Mesendoderm (in vitro differentiated cells): ENCODE measurements at regions not wholly inside any gene's neighbourhood (a gene's known extent, or its start where the extent isn't known, plus 50 kb on each side); places are given as distances from the start of the nearest gene placed in this dataset.

Experiments
- DNase-seq: peaks from one replicate; pipeline ENCODE4 v3.0.0; 2013
- H2AK5ac ChIP-seq: 2 replicates; pipeline ENCODE4 v1.6.1; 2013; ENCODE audit warnings: low read length, inconsistent platforms
- H2BK120ac ChIP-seq: 2 replicates; pipeline ENCODE4 v1.6.1; 2013; ENCODE audit warnings: low read depth, mild to moderate bottlenecking, low read length, moderate library complexity, mixed read lengths
- H2BK15ac ChIP-seq: replicated peaks from 2 replicates; pipeline ENCODE4 v1.6.1; 2013; ENCODE audit warnings: low read depth, mild to moderate bottlenecking, moderate library complexity
- H2BK5ac ChIP-seq: 2 replicates; pipeline ENCODE4 v1.6.1; 2013; ENCODE audit warnings: low read length, inconsistent platforms
- H3K18ac ChIP-seq: 2 replicates; pipeline ENCODE4 v1.6.1; 2013; ENCODE audit warnings: mild to moderate bottlenecking, low read length, mixed read lengths
- H3K23ac ChIP-seq: one replicate; pipeline ENCODE4 v1.6.1; 2013; ENCODE audit warnings: low read length
- H3K27ac ChIP-seq: 2 replicates; pipeline ENCODE4 v1.5.1; 2013; ENCODE audit warnings: low read depth, mild to moderate bottlenecking, inconsistent platforms, low read length, moderate library complexity
- H3K27me3 ChIP-seq: 2 replicates; pipeline ENCODE4 v1.6.1; 2013; ENCODE audit warnings: low read length, control low read depth, mild to moderate bottlenecking, inconsistent platforms; ENCODE audit not compliant: insufficient read depth, poor library complexity
- H3K36me3 ChIP-seq: 2 replicates; pipeline ENCODE4 v1.6.1; 2013; ENCODE audit warnings: low read length, inconsistent platforms; ENCODE audit not compliant: control insufficient read depth, insufficient read depth
- H3K4ac ChIP-seq: one replicate; pipeline ENCODE4 v1.6.1; 2013; ENCODE audit warnings: low read depth, mild to moderate bottlenecking, low read length, moderate library complexity
- H3K4me1 ChIP-seq: 2 replicates; pipeline ENCODE4 v1.6.1; 2013; ENCODE audit warnings: low read depth, low read length, inconsistent platforms; ENCODE audit not compliant: control insufficient read depth
- H3K4me2 ChIP-seq: 2 replicates; pipeline ENCODE4 v1.6.1; 2013; ENCODE audit warnings: low read length
- H3K4me3 ChIP-seq: 2 replicates; pipeline ENCODE4 v1.5.1; 2013; ENCODE audit warnings: mild to moderate bottlenecking, low read length
- H3K56ac ChIP-seq: one replicate; pipeline ENCODE4 v1.6.1; 2013; ENCODE audit warnings: low read length
- H3K79me1 ChIP-seq: 2 replicates; pipeline ENCODE4 v1.6.1; 2013; ENCODE audit warnings: low read length, inconsistent platforms
- H3K79me2 ChIP-seq: 2 replicates; pipeline ENCODE4 v1.6.1; 2013; ENCODE audit warnings: mild to moderate bottlenecking, low read length; ENCODE audit not compliant: control insufficient read depth, insufficient read depth
- H3K9ac ChIP-seq: 2 replicates; pipeline ENCODE4 v1.6.1; 2013; ENCODE audit warnings: low read length, inconsistent platforms
- H4K5ac ChIP-seq: one replicate; pipeline ENCODE4 v1.6.1; 2013; ENCODE audit warnings: low read length
- H4K8ac ChIP-seq: one replicate; pipeline ENCODE4 v1.6.1; 2013; ENCODE audit warnings: low read depth, mild to moderate bottlenecking, control low read depth, low read length, moderate library complexity
- WGBS: extraction: QIAGEN DNeasy Blood & Tissue Kit; methylation state at CpG from one replicate; pipeline ENCODE4 v1.1.7; 2013; ENCODE audit warnings: low lambda C conversion rate, missing lambda C conversion rate; ENCODE audit not compliant: insufficient coverage; ENCODE audit errors: extremely low coverage; 5-methylcytosine and 5-hydroxymethylcytosine counted together

DNA sequence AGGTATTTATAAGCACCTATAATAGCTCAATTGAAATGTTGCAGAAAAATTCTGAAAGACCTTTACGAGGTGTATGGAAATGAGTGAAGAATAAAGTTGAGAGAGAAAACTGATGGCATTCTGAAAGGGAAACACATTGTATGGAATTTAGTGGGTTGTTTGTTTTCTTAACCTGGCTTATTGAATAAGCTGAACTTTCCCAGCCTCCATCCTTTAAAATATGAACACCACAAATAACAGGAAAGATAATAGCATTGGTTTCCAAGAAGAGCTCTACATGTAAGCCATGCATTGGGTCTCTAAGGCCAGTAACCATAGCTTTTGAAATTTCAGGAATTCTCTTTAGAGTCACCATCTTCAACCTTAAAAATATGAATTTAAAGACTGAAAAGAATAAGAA lies 709.0 kb downstream of the USP25 start:
- H4K8ac ChIP-seq = no peak overlapping the region
- no peaks in the 10 kb centered on the region for H3K36me3 ChIP-seq
- WGBS = no CpG with 5 or more reads among the region's 1 CpG
- H3K9ac ChIP-seq = no peak overlapping the region
- H2BK15ac ChIP-seq = no peak overlapping the region
- H3K18ac ChIP-seq = no peak overlapping the region
- no peak overlapping the region for H3K4me3 ChIP-seq
- DNase-seq = no peak
- no peak overlapping the region for H3K4ac ChIP-seq
- no peak overlapping the region for H3K23ac ChIP-seq
- no peaks in the 10 kb centered on the region for H3K79me1 ChIP-seq
- H3K79me2 ChIP-seq = no peaks in the 10 kb centered on the region
- H3K27ac ChIP-seq = no peak overlapping the region
- H3K56ac ChIP-seq = no peak overlapping the region
- no peak overlapping the region for H3K4me2 ChIP-seq
- H2AK5ac ChIP-seq = no peak overlapping the region
- no peak overlapping the region for H4K5ac ChIP-seq
- no peaks in the 10 kb centered on the region for H3K27me3 ChIP-seq
- no peak overlapping the region for H2BK120ac ChIP-seq
- H3K4me1 ChIP-seq = no peaks in the 10 kb centered on the region
- no peak overlapping the region for H2BK5ac ChIP-seq

DNA sequence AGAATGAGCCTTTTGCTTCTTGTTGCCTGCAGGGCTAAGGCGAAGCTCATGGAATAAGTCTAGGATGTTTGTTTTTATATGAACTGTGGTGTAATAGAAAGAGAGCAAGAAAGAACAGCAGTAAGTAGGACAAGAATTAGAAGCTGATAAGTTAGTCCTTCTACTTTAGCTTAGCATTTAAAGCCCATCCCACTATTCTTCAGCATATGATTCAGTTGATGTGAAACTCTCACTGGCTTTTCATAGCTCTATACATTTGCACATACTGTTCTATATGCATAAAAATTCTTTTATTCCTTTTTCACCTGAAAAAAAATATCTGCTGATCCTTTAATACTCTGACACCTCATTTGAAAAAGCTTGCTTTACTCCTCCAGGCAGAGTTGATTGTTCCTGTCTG lies 712.0 kb downstream of the USP25 start:
- Histone ChIP-seq H4K5ac (no peak overlapping the region), H3K27me3 (no peaks in the 10 kb centered on the region), H3K79me2 (no peaks in the 10 kb centered on the region), H3K4me2 (no peak overlapping the region), H2BK15ac (no peak overlapping the region), H2BK5ac (no peak overlapping the region), H3K36me3 (no peaks in the 10 kb centered on the region), H3K9ac (no peak overlapping the region), H3K18ac (no peak overlapping the region), H2AK5ac (no peak overlapping the region), H3K79me1 (no peaks in the 10 kb centered on the region), H2BK120ac (no peak overlapping the region), H3K4me1 (no peaks in the 10 kb centered on the region), H3K27ac (no peak overlapping the region), H3K23ac (no peak overlapping the region), H3K4ac (no peak overlapping the region), H3K56ac (no peak overlapping the region), H4K8ac (no peak overlapping the region), H3K4me3 (no peak overlapping the region)
- WGBS = no CpG with 5 or more reads among the region's 1 CpG
- no peak for DNase-seq

- Histone ChIP-seq H3K4ac (no peak overlapping the region), H3K27me3 (no peaks in the 10 kb centered on the region), H3K4me2 (no peak overlapping the region), H2BK120ac (no peak overlapping the region), H3K36me3 (no peaks in the 10 kb centered on the region), H3K79me2 (no peaks in the 10 kb centered on the region), H2AK5ac (no peak overlapping the region), H3K18ac (no peak overlapping the region), H3K4me3 (no peak overlapping the region), H3K56ac (no peak overlapping the region), H3K4me1 (no peaks in the 10 kb centered on the region), H3K23ac (no peak overlapping the region), H3K27ac (no peak overlapping the region), H3K9ac (no peak overlapping the region), H3K79me1 (no peaks in the 10 kb centered on the region), H2BK5ac (no peak overlapping the region), H4K8ac (no peak overlapping the region), H2BK15ac (no peak overlapping the region), H4K5ac (no peak overlapping the region)
- DNase-seq = no peak
These were observed 724.6 kb downstream of the USP25 start for GRCh38 chr21:16454399-16454798.

DNA sequence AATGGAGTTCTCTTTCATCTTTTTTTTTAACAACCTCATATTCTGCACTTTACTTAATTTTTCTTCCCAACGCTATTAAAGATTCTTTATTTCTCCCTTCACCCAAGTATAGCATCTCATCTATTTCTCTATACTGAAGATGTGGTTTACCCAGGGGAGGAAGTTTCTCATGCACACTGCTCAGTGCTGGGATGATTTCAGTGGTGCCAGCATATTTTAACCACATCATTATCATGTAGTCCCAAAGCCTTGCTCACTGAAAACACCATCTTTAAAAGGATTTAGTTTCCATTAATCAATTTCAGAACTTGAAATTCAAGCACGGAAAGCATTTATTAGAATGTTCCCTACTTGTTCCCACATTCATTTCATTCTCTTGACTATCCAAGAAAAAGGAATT lies 725.7 kb downstream of the USP25 start:
- Histone ChIP-seq H2BK15ac (no peak overlapping the region), H3K4me1 (no peaks in the 10 kb centered on the region), H3K23ac (no peak overlapping the region), H3K4me2 (no peak overlapping the region), H3K79me1 (no peaks in the 10 kb centered on the region), H3K27ac (no peak overlapping the region), H3K4me3 (no peak overlapping the region), H3K4ac (no peak overlapping the region), H2AK5ac (no peak overlapping the region), H4K8ac (no peak overlapping the region), H2BK120ac (no peak overlapping the region), H4K5ac (no peak overlapping the region), H3K79me2 (no peaks in the 10 kb centered on the region), H3K9ac (no peak overlapping the region), H3K27me3 (no peaks in the 10 kb centered on the region), H2BK5ac (no peak overlapping the region), H3K56ac (no peak overlapping the region), H3K36me3 (no peaks in the 10 kb centered on the region), H3K18ac (no peak overlapping the region)
- DNase-seq = no peak
- WGBS = 100% methylated on average over 1 of the region's 2 CpGs

DNA sequence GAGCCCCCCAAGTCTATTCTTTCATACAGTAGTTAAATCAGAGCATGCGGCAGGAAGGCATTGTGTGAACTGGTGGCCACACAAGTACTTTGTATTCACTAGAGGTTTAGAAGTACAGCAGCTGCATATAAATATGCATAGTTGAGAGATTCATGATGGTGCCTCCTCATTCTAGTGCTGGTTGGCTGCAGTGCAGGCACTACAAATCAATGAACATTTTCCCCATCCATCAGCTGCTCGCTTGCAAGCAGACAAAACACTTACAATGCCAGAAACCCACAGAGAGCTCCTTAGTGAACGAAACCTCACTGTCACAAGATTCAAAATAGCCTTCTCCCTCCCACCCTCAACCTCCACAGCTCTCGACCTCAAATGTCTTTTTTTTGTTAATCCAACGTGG lies 726.2 kb downstream of the USP25 start:
- H3K27ac ChIP-seq = no peak overlapping the region
- H2BK120ac ChIP-seq = no peak overlapping the region
- H3K79me1 ChIP-seq = no peaks in the 10 kb centered on the region
- no peaks in the 10 kb centered on the region for H3K4me1 ChIP-seq
- WGBS = no CpG with 5 or more reads among the region's 5 CpGs
- no peak overlapping the region for H3K4me3 ChIP-seq
- H2BK5ac ChIP-seq = no peak overlapping the region
- DNase-seq = no peak
- no peak overlapping the region for H2BK15ac ChIP-seq
- no peak overlapping the region for H3K4ac ChIP-seq
- H4K5ac ChIP-seq = no peak overlapping the region
- H3K18ac ChIP-seq = no peak overlapping the region
- no peaks in the 10 kb centered on the region for H3K27me3 ChIP-seq
- H3K23ac ChIP-seq = no peak overlapping the region
- H2AK5ac ChIP-seq = no peak overlapping the region
- H3K4me2 ChIP-seq = no peak overlapping the region
- H3K36me3 ChIP-seq = no peaks in the 10 kb centered on the region
- no peak overlapping the region for H3K9ac ChIP-seq
- no peak overlapping the region for H3K56ac ChIP-seq
- no peaks in the 10 kb centered on the region for H3K79me2 ChIP-seq
- no peak overlapping the region for H4K8ac ChIP-seq

DNA sequence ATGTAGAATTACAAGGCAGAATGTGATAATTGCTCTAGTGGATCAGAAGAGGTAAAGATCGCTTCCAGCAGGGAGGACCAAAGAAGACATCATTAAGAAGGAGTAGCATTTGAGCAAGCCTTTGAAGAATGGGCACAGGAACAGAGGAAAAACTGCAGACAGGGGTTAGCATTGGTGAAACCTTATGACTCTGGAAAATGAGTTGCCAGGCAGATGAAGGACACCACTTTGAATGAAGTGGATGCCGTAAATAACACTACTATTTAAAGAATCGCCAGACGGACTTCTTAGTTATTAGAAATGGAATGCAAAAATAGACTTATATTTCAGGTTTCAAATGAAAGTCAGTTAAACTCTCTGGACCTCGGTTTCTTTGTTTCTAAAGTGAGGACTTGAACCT lies 727.7 kb downstream of the USP25 start:
- no peaks in the 10 kb centered on the region for H3K4me1 ChIP-seq
- no peak overlapping the region for H4K8ac ChIP-seq
- no peak overlapping the region for H2BK15ac ChIP-seq
- no peak overlapping the region for H3K4me3 ChIP-seq
- no peak overlapping the region for H3K9ac ChIP-seq
- H3K27me3 ChIP-seq = no peaks in the 10 kb centered on the region
- H3K36me3 ChIP-seq = no peaks in the 10 kb centered on the region
- H3K4me2 ChIP-seq = no peak overlapping the region
- no peak overlapping the region for H3K4ac ChIP-seq
- no peaks in the 10 kb centered on the region for H3K79me2 ChIP-seq
- DNase-seq = no peak
- no peak overlapping the region for H3K27ac ChIP-seq
- no peak overlapping the region for H3K18ac ChIP-seq
- H3K56ac ChIP-seq = no peak overlapping the region
- no peak overlapping the region for H3K23ac ChIP-seq
- H2BK5ac ChIP-seq = no peak overlapping the region
- no CpG with 5 or more reads among the region's 5 CpGs for WGBS
- no peak overlapping the region for H2BK120ac ChIP-seq
- no peak overlapping the region for H2AK5ac ChIP-seq
- no peak overlapping the region for H4K5ac ChIP-seq
- H3K79me1 ChIP-seq = no peaks in the 10 kb centered on the region
